ENCODE measurements at regions not wholly inside any gene's neighbourhood (a gene's known extent, or its start where the extent isn't known, plus 50 kb on each side); places are given as distances from the start of the nearest gene placed in this dataset.

- TF ChIP-seq, protein P1, sequence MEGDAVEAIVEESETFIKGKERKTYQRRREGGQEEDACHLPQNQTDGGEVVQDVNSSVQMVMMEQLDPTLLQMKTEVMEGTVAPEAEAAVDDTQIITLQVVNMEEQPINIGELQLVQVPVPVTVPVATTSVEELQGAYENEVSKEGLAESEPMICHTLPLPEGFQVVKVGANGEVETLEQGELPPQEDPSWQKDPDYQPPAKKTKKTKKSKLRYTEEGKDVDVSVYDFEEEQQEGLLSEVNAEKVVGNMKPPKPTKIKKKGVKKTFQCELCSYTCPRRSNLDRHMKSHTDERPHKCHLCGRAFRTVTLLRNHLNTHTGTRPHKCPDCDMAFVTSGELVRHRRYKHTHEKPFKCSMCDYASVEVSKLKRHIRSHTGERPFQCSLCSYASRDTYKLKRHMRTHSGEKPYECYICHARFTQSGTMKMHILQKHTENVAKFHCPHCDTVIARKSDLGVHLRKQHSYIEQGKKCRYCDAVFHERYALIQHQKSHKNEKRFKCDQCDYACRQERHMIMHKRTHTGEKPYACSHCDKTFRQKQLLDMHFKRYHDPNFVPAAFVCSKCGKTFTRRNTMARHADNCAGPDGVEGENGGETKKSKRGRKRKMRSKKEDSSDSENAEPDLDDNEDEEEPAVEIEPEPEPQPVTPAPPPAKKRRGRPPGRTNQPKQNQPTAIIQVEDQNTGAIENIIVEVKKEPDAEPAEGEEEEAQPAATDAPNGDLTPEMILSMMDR (IDR thresholded peaks at IDR 0.05): no peak
- TF ChIP-seq POLR2AphosphoS5 (IDR thresholded peaks at IDR 0.05; ENCODE audit: insufficient read depth in 1 of 2, low read depth in 1 of 2) (no peak), POLR2A (IDR thresholded peaks at IDR 0.05) (no peak)
Observed at GRCh38 chr6:144652292-144652891, 367.3 kb downstream of the UTRN start.

Data from vagina (tissue), 2 donors.